Upper lobe of left lung (tissue), 6 donors: ENCODE measurements at regions not wholly inside any gene's neighbourhood (a gene's known extent, or its start where the extent isn't known, plus 50 kb on each side); places are given as distances from the start of the nearest gene placed in this dataset.

Experiments
- ATAC-seq, 2 donors: fragments of 200-7000 bp; cut with Tn5 transposase; one replicate each; pipeline ENCODE4 v1.9.1; 2022; ENCODE audit warnings: mild to moderate bottlenecking in 2 of 2, moderate library complexity in 2 of 2; ENCODE audit not compliant: low FRiP score in 2 of 2
- DNase-seq, 2 donors: peaks; one replicate each; pipeline ENCODE4 v3.0.0-alpha.2; 2019 to 2020
- H3K27ac ChIP-seq, 4 donors: fragments of 200-600 bp; sonication (generic); one replicate each; pipeline ENCODE4 v1.5.1; 2016 to 2019
- H3K27me3 ChIP-seq, 4 donors: fragments of 200-600 bp; sonication (generic); one replicate each; pipeline ENCODE4 v1.5.1; 2017 to 2019
- H3K36me3 ChIP-seq, 4 donors: fragments of 200-600 bp; sonication (generic); one replicate each; pipeline ENCODE4 v1.5.1; 2016 to 2019
- H3K4me1 ChIP-seq, 4 donors: fragments of 200-600 bp; sonication (generic); one replicate each; pipeline ENCODE4 v1.5.1; 2018 to 2019
- H3K4me3 ChIP-seq, 4 donors: fragments of 200-600 bp; sonication (generic); one replicate each; pipeline ENCODE4 v1.5.1; 2017 to 2019; ENCODE audit warnings: mild to moderate bottlenecking in 2 of 4, moderate library complexity in 1 of 4
- H3K9me3 ChIP-seq, 4 donors: fragments of 200-600 bp; sonication (generic); one replicate each; pipeline ENCODE4 v1.5.1; 2018 to 2019
- EP300 ChIP-seq, 4 donors: sonication (generic); formaldehyde crosslinking; IDR thresholded peaks; one replicate each; pipeline ENCODE4 v1.5.1; 2017; ENCODE audit warnings: antibody characterized with exemption in 4 of 4, control low read depth in 2 of 4
- POLR2A ChIP-seq, 4 donors: fragments of 450-650 bp; IDR thresholded peaks; one replicate each; pipeline ENCODE4 v1.5.1; 2016 to 2017; ENCODE audit warnings: antibody characterized with exemption in 4 of 4, mild to moderate bottlenecking in 2 of 4
- POLR2AphosphoS5 ChIP-seq, 2 donors: sonication (generic); formaldehyde crosslinking; IDR thresholded peaks; one replicate each; pipeline ENCODE4 v1.5.1; 2017; ENCODE audit warnings: antibody characterized with exemption in 2 of 2
- WGBS, 2 donors: methylation state at CpG; one replicate each; pipeline ENCODE4 v1.1.5; 2017 to 2018; 5-methylcytosine and 5-hydroxymethylcytosine counted together
- TF ChIP-seq, protein P1 (sequence below), 6 experiments: fragments of 450-650 bp in 4 of 6; fragments of 200-600 bp in 2 of 6; sonication (generic) in 2 of 6; IDR thresholded peaks; one replicate each; pipeline ENCODE4 v1.5.1; 2016 to 2019; ENCODE audit warnings: antibody characterized with exemption in 6 of 6
- donor health status: DM: no; HTN: no; CAD: no; lungs with moderate emphysema.
- donor health status: DM: no; HTN: yes; CAD: no; lungs with severe emphysema.

GRCh38 chr2:212913640-212914306 is 237.6 kb downstream of the IKZF2 start:
- TF ChIP-seq EP300 (IDR thresholded peaks at IDR 0.05) (no peak), POLR2AphosphoS5 (IDR thresholded peaks at IDR 0.05) (no peak), POLR2A (IDR thresholded peaks at IDR 0.05) (no peak)
- TF ChIP-seq, protein P1, sequence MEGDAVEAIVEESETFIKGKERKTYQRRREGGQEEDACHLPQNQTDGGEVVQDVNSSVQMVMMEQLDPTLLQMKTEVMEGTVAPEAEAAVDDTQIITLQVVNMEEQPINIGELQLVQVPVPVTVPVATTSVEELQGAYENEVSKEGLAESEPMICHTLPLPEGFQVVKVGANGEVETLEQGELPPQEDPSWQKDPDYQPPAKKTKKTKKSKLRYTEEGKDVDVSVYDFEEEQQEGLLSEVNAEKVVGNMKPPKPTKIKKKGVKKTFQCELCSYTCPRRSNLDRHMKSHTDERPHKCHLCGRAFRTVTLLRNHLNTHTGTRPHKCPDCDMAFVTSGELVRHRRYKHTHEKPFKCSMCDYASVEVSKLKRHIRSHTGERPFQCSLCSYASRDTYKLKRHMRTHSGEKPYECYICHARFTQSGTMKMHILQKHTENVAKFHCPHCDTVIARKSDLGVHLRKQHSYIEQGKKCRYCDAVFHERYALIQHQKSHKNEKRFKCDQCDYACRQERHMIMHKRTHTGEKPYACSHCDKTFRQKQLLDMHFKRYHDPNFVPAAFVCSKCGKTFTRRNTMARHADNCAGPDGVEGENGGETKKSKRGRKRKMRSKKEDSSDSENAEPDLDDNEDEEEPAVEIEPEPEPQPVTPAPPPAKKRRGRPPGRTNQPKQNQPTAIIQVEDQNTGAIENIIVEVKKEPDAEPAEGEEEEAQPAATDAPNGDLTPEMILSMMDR (IDR thresholded peaks at IDR 0.05), result no peak
- Histone ChIP-seq H3K4me3 (no peak overlapping the region), H3K9me3 (no peaks in the 10 kb centered on the region), H3K4me1 (no peaks in the 10 kb centered on the region), H3K36me3 (no peaks in the 10 kb centered on the region), H3K27me3 (no peaks in the 10 kb centered on the region), H3K27ac (no peak overlapping the region)
- WGBS, 2 donors, result 68 to 72% methylated on average over 6 of the region's 6 CpGs
- ATAC-seq, result no peak
- no peak for DNase-seq

DNA sequence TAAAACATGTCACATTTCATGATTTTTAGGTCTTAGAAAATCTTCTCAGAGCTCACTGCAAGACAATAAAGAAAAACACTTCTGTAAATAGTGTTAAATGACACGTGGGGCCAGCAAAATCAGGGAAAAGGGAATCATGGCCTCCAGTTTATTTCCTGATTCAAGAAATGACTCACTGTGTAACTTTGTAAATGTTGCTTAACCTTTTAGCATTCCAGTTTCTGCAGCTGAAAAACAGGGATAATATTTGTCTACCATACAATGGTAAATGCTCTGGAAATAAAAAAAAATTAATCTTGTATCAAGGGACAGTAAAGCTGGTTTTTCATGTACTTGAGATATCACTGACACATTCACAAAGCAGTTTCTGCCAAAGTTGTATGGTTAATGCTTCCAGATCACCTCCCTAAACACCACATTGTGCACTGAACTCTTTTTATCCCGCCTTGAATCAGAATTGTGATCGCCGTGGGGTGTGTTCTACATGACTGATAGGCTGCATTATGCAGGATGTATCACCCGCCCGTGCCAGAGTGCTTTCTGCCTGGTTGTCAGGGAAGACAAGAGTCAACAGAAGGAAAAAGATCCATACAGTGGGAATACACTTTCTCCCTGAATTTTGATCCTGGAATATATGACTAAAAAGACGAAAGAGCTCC is 238.8 kb downstream of the IKZF2 start:
- TF ChIP-seq POLR2A (IDR thresholded peaks at IDR 0.05) (no peak), EP300 (IDR thresholded peaks at IDR 0.05) (no peak), POLR2AphosphoS5 (IDR thresholded peaks at IDR 0.05) (no peak)
- TF ChIP-seq, protein P1 (IDR thresholded peaks at IDR 0.05), result no peak
- Histone ChIP-seq H3K9me3 (no peaks in the 10 kb centered on the region), H3K4me1 (no peaks in the 10 kb centered on the region), H3K36me3 (no peaks in the 10 kb centered on the region), H3K4me3 (no peak overlapping the region), H3K27me3 (no peaks in the 10 kb centered on the region), H3K27ac (no peak overlapping the region)
- ATAC-seq (peak in 1 of 2 donors; percentile 15), DNase-seq (no peak)
- 57 to 64% methylated on average over 7 of the region's 7 CpGs for WGBS, 2 donors

DNA sequence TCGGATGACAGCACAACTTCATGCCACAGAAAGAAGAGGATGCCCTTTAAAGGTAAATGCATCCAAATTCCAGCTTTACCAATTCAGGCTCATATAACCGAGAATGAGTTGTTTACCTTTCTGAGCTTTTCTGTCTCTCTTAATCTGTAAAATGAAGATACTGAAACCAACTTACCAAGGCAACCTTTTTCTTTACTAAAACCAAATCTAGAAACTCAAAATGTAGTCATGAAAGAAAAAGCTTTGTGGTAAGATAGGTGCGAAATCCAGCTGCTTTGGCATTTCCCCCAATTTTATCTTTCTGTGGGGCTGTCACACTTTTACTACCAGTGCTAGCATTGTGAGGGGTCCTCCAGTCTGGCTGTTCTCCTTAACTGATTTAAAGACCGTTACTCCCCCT is 240.4 kb downstream of the IKZF2 start:
- no peak for ATAC-seq

GRCh38 chr2:212908682-212909435 is 242.6 kb downstream of the IKZF2 start:
- H3K36me3 ChIP-seq, result no peaks in the 10 kb centered on the region
- no peaks in the 10 kb centered on the region for H3K9me3 ChIP-seq
- 75 to 77% methylated on average over 4 of the region's 4 CpGs for WGBS, 2 donors
- peak in 1 of 2 donors; percentile 41 for ATAC-seq
- TF ChIP-seq, protein P1 (IDR thresholded peaks at IDR 0.05), result no peak
- TF ChIP-seq POLR2AphosphoS5 (IDR thresholded peaks at IDR 0.05) (no peak), EP300 (IDR thresholded peaks at IDR 0.05) (no peak), POLR2A (IDR thresholded peaks at IDR 0.05) (no peak)
- no peaks in the 10 kb centered on the region for H3K27me3 ChIP-seq
- DNase-seq, result no peak
- H3K4me1 ChIP-seq, result no peaks in the 10 kb centered on the region
- no peak overlapping the region for H3K27ac ChIP-seq
- no peak overlapping the region for H3K4me3 ChIP-seq

More for the DNA sequence above, 240.4 kb downstream of the IKZF2 start:
- Histone ChIP-seq H3K9me3 (no peaks in the 10 kb centered on the region), H3K4me3 (no peak overlapping the region), H3K4me1 (no peaks in the 10 kb centered on the region), H3K27ac (no peak overlapping the region), H3K36me3 (no peaks in the 10 kb centered on the region), H3K27me3 (no peaks in the 10 kb centered on the region)
- 80 to 83% methylated on average over 4 of the region's 4 CpGs for WGBS, 2 donors
- no peak for TF ChIP-seq POLR2AphosphoS5 (IDR thresholded peaks at IDR 0.05)
- no peak for DNase-seq

- TF ChIP-seq, protein P1 (IDR thresholded peaks at IDR 0.05), result no peak
- TF ChIP-seq POLR2A (IDR thresholded peaks at IDR 0.05) (no peak), EP300 (IDR thresholded peaks at IDR 0.05) (no peak), POLR2AphosphoS5 (IDR thresholded peaks at IDR 0.05) (no peak)
Observed at GRCh38 chr2:212908031-212908430, 243.4 kb downstream of the IKZF2 start.

More at GRCh38 chr2:212908031-212908430, 243.4 kb downstream of the IKZF2 start:
- Histone ChIP-seq H3K36me3 (no peaks in the 10 kb centered on the region), H3K4me1 (no peaks in the 10 kb centered on the region), H3K27me3 (no peaks in the 10 kb centered on the region), H3K4me3 (no peak overlapping the region), H3K9me3 (no peaks in the 10 kb centered on the region), H3K27ac (no peak overlapping the region)
- 78 to 87% methylated on average over 5 of the region's 5 CpGs for WGBS, 2 donors
- ATAC-seq (no peak), DNase-seq (no peak)
